GM19438 (cell line): ENCODE measurements at regions not wholly inside any gene's neighbourhood (a gene's known extent, or its start where the extent isn't known, plus 50 kb on each side); places are given as distances from the start of the nearest gene placed in this dataset.
"Not testable (repeated sequence)": the region's sequence is repeated elsewhere in the genome, so short reads cannot be mapped to it uniquely, and the experiment has no call there.

Experiments used
- ATAC-seq: cut with Tn5 transposase; IDR thresholded peaks from one replicate; pipeline ENCODE4 v1.9.1; 2021; ENCODE audit warnings: low read depth; ENCODE audit not compliant: unreplicated experiment

DNA sequence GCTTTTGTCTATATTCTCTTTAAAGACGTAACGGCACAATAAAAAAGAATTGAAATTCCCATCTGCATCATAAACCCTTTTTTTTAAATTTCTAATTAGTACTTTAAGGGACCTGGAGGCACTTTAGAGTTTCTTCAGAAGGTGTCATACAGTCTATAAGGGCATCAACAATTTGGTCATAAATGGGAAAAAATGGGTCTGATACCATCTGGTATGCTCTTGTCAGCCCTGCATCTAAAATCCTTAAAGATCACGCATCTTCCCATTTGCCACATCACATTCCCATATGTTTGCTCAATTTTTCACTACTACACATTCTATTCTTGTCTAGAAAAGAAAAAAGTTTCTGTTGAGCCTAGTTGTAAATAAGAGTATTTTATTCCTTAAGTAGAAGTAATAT, 53.8 kb downstream of the COX7C start:
- ATAC-seq = no peak

DNA sequence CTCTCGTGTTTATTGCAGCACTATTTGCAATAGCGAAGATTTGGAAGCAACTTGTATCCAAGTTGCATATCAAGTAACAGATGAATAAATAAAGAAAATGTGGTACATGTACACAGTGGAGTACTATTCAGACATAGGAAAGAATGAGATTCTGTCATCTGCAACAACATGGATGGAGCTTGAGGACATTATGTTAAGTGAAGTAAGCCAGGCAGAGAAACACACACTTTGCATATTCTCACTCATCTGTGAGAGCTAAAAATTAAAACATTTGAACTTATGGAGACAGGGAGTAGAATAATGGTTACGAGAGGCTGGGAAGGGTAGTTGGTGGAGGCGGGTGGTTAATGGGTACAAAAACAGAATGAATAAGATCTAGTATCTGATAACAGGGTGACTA, 56.3 kb downstream of the COX7C start:
- ATAC-seq = no peak

DNA sequence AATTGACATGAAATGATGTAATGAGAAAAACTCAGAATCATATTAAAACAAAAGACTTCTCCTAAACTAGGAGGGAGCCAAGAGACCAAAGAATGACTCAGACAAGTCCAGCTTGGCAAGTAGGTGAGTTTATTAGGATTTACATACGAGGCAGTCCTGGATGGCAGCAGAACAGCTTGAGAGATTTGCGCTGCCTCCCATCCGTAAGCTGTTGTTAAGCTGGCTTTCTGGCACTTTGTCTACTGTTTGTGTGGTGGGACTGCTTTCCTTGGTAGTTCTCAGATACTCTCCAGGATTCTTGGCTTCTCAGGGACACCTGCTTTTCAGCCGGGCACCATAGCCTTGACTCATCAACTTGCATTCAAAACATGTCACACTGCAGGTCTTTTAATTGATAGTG, 57.6 kb downstream of the COX7C start:
- ATAC-seq = no peak

DNA sequence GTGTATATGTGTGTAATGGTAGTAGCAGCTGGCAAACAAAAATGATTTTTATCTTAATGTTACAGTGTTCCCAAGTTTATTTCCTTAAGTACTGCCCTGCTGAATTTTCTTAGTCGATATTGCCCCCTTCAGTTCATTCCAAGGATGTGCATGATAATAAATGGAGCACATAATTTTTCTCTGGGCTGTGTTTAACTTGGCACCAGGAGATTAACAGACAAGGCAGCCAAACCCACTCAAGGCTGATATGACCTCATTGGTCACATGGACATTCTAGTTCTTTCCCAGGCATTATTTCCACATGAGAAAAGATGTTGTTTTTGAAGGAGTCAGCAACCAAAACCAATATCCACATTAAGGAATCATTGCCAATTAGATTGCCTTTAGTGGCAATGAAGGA, 61.8 kb downstream of the COX7C start:
- ATAC-seq = peak; percentile 71

GRCh38 chr5:86679949-86680348, 62.2 kb downstream of the COX7C start:
- no peak for ATAC-seq

DNA sequence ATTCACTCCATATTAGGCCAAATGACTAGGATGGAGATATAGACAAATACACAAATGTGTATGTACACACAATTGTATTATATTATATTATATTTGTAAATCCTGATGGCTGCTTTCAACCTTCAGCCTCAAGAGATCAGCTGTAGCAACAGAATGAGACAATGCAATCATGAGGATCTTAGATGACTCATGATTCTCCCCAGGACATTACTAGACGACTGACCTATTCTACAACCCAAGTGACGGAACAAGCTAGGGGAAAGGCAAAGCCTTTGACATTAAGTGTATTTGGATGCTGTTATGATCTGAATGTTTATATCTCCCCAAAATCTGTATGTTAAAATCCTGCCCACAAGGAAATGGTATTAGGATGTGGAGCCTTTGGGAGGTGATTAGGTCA, 66.5 kb downstream of the COX7C start:
- ATAC-seq = no peak

DNA sequence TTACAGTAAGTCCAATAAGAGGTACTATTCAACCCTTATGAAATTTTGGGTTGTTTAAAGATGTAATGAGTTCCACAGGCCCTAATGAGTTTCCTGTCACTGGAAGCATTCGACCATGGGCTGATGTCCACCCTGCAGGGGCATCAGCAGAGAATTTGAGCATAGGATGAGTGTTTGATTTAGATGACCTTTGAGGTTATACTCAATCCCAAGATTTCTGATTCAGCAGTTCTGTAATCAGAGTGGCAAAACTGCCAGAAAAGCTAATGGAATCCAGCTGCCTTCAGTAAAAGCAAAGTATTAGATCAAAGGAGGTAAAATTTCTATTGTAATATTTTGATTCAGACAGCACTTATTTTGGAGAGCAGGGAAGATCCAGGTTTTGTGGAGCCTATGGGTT, 68.3 kb downstream of the COX7C start:
- no peak for ATAC-seq

DNA sequence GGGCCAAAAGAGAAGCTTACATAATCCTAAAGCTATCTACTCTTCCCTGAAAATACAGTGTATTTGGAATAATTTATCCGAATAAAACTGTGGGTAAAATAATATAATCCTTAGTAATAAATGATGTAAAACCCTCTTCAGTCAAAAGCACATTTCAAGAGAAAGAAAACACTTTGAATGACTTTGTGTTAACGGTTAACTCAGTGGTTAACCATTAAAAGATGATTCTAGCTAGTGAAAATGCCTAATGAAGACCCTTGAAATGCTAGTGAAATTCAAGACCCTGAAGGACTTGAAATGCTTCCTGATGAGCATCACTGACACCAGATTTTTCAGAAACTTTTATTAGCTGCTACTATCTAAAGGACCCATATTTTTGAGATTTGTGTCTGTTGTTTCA, 70.7 kb downstream of the COX7C start:
- ATAC-seq = peak; percentile 39

GRCh38 chr5:86689103-86689729, 71.5 kb downstream of the COX7C start:
- peak; percentile 44 for ATAC-seq

GRCh38 chr5:86709157-86709881, 91.6 kb downstream of the COX7C start:
- ATAC-seq = no peak

GRCh38 chr5:86716121-86716520, 98.4 kb downstream of the COX7C start:
- no peak for ATAC-seq

- ATAC-seq = not testable (repeated sequence)
Observed at GRCh38 chr5:86731319-86732117, 113.8 kb downstream of the COX7C start.

GRCh38 chr5:86735370-86735769, 117.6 kb downstream of the COX7C start:
- no peak for ATAC-seq

DNA sequence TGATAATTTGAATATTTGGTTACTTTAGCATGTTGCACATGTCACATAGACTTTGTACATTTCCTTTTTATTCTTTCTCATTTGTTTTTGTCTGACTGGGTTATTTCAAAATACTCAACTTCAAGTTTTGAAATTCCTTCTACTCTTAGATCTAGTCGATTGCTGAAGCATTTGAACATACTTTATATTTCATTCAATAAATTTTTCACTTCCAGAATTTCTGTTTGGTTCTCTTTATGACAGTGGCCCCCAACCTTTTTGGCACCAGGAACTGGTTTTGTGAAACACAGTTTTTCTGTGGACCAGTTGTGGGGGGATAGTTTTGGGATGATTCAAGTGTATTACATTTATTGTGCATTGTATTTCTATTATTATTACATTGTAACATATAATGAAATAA, 119.8 kb downstream of the COX7C start:
- no peak for ATAC-seq

GRCh38 chr5:86748538-86749105, 130.9 kb downstream of the COX7C start:
- no peak for ATAC-seq

DNA sequence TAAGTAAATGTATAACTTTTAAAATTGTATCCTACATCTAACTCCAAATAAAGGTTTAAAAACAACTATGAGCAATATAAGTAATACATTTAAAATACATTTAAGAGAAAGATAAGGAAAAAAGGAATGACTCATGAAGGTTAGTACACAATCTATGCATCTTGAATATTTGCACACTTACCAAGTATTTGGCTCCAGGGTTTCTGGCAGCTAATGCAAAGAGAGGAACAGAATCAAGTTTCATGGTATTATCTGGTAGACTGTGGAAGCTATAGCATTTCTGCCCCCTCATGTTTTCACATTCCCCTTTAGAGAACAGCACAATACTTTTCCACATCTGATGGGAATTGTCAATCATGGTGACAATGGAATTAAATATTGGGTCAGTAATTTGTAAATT, 132.1 kb downstream of the COX7C start:
- no peak for ATAC-seq

GRCh38 chr5:86756839-86757238, 139.1 kb downstream of the COX7C start:
- ATAC-seq = no peak

DNA sequence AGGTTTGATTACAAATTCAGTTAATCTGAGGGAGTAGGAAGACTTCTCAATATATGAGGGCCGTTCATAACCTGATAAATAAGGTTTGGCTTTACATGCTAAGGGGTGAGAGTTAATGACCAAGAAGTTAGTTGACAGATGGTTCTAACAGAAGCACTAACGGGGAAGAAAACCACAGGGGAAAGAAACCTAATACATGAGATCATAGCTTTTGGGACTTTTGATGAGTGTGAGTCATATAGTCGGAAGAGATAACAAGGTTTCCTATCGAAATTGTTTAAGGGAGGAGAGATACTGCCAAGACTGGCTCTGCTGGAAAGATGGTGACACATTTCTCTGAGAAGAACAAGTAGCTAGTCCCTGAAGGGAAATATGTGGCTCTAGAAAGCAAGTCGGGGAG, 140.1 kb downstream of the COX7C start:
- no peak for ATAC-seq

DNA sequence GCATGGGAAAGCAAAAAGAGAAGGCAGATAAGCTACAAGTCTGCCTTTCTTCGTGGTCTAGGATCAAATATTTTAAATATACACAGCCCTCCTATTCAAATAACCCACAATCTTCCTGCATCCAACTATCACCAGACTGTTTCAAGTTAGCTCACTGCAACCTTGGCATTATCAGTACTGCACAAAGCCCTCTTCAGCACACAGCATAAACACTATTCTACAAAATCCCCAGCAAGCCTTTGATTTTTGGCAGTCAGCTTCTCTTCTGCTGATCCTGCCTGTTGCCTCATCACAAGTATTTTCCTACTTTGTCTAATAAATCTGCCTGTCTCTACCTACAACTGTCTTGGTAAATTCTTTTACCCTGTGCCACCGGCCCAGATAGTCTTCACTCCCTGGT, 142.9 kb downstream of the COX7C start:
- no peak for ATAC-seq

GRCh38 chr5:86763929-86764328, 146.2 kb downstream of the COX7C start:
- no peak for ATAC-seq

- no peak for ATAC-seq
Observed at GRCh38 chr5:86765778-86766502, 148.2 kb downstream of the COX7C start.
